ENCODE measurements at regions not wholly inside any gene's neighbourhood (a gene's known extent, or its start where the extent isn't known, plus 50 kb on each side); places are given as distances from the start of the nearest gene placed in this dataset.
A peak's percentile ranks its signal among the peaks of the same experiment; 100 is the strongest.
"Not testable (repeated sequence)": the region's sequence is repeated elsewhere in the genome, so short reads cannot be mapped to it uniquely, and the experiment has no call there.

DNA sequence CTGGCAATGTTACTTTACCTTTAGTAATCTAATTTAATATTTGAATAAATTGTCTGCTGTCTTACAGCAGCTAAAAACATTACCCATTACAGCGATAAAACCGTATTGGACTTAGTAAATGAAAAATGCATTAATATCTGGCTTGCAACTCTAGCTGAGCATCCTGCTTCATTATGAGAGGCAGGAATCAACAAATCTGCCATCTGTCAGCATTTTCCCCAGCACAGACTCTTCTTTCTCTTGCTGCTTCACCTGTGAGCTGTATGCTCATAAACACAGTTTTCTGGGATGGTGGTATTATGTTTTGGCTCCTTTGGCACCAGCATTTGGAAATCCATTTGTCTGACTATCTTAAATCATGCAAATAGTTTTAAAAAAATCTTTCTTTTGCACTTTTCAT is 487.1 kb downstream of the KCNT2 start:
- CTCF ChIA-PET = no interaction called here
- no peak for DNase-seq (ENCODE audit: low read depth, low spot score)
- POLR2A ChIA-PET = no interaction called here
- TF ChIP-seq, protein P1, sequence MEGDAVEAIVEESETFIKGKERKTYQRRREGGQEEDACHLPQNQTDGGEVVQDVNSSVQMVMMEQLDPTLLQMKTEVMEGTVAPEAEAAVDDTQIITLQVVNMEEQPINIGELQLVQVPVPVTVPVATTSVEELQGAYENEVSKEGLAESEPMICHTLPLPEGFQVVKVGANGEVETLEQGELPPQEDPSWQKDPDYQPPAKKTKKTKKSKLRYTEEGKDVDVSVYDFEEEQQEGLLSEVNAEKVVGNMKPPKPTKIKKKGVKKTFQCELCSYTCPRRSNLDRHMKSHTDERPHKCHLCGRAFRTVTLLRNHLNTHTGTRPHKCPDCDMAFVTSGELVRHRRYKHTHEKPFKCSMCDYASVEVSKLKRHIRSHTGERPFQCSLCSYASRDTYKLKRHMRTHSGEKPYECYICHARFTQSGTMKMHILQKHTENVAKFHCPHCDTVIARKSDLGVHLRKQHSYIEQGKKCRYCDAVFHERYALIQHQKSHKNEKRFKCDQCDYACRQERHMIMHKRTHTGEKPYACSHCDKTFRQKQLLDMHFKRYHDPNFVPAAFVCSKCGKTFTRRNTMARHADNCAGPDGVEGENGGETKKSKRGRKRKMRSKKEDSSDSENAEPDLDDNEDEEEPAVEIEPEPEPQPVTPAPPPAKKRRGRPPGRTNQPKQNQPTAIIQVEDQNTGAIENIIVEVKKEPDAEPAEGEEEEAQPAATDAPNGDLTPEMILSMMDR (IDR thresholded peaks at IDR 0.05; ENCODE audit: insufficient read depth, low read length, missing control alignments) = no peak
- no peak overlapping the region for H3K4me3 ChIP-seq (ENCODE audit: low read depth, low read length)

DNA sequence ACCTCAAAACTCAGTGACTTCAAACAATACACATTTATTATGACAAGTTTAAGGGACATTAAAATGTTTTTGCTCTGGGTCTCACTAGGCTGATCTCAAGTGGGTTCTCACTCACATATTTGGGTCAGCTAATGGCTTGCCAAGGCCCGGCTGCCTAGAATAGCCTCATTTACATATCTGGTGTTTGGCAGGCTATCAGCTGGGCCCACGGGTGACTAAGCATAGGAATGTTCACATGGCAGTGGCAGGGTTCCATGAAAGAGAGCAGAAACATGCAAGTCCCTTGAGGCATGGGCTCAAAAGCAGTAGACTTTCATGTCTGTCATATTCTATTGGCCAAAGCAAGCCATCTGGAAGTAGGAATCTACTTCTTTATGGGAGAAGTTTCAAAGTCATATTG is 492.6 kb downstream of the KCNT2 start:
- ChIA-PET POLR2A (no interaction called here), CTCF (no interaction called here)
- TF ChIP-seq, protein P1 (IDR thresholded peaks at IDR 0.05; ENCODE audit: insufficient read depth, low read length, missing control alignments) = no peak
- DNase-seq (ENCODE audit: low read depth, low spot score) = peak; percentile 17
- no peak overlapping the region for H3K4me3 ChIP-seq (ENCODE audit: low read depth, low read length)

DNA sequence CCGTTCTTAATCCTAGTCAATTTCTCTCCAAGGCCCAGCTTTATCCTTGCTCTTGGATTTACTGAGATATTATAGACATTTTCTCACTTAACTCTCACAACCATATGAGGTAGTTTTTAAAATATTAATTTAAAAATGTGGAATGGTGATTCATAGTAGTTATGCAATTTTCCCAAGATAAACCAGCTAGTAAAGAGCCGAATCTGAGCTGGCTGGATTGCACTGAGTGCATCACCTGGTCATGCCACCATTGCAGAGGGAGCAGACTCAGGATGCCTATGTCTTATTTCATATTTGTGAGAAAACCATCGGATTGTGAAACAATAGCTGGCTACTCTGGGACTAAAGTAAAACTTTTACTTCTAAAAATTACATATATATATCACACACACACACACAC is 494.0 kb downstream of the KCNT2 start:
- TF ChIP-seq, protein P1 (IDR thresholded peaks at IDR 0.05; ENCODE audit: insufficient read depth, low read length, missing control alignments) = no peak
- POLR2A ChIA-PET = interaction anchor here (0.7 kb wide), 2 partner anchors 68 to 738 kb away, joined by 3 read pairs; no protein-coding TSS in a partner anchor
- no peak overlapping the region for H3K4me3 ChIP-seq (ENCODE audit: low read depth, low read length)
- DNase-seq (ENCODE audit: low read depth, low spot score) = no peak
- CTCF ChIA-PET = no interaction called here

DNA sequence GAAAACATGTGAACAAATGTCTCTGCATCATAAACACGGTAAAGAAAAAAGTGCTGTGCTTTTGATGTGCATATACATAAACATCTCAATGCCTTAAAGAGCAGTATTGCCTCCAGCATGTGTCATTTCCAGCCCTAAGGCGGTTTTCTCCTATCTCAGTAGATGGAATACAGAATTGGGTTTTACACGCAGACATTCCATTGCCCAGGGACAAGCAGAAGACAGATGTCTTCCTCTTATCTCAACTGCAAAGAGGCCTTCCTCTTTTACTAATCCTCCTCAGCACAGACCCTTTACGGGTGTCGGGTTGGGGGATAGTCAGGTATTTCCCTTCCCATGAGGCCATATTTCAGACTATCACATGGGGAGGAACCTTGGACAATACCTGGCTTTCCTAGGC is 499.2 kb downstream of the KCNT2 start:
- H3K4me3 ChIP-seq (ENCODE audit: low read depth, low read length); POLR2A ChIA-PET; DNase-seq (ENCODE audit: low read depth, low spot score): not testable (repeated sequence)

DNA sequence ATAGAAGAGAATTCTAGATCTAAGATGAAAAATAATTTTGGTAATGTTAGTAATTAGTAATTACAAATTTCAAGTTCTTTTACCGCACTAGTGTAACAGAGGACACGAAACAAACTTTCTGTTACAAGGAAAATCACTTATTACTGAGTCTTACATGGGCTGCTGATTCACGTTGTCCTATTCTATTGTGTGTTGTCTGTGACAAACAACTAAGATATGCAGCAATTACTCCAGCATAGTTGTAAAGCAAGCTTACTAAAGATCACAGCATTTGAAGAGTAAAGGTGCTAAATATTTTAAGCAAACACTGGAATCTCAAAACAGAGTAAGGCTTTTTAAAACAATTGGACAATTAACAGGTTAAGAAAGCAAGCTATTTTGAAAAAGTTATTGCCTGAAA is 502.3 kb downstream of the KCNT2 start:
- no peak overlapping the region for H3K4me3 ChIP-seq (ENCODE audit: low read depth, low read length)
- ChIA-PET CTCF (no interaction called here), POLR2A (no interaction called here)
- TF ChIP-seq, protein P1 (IDR thresholded peaks at IDR 0.05; ENCODE audit: insufficient read depth, low read length, missing control alignments) = no peak
- DNase-seq (ENCODE audit: low read depth, low spot score) = no peak

More for the DNA sequence above, 499.2 kb downstream of the KCNT2 start:
- CTCF ChIA-PET = not testable (repeated sequence)

DNA sequence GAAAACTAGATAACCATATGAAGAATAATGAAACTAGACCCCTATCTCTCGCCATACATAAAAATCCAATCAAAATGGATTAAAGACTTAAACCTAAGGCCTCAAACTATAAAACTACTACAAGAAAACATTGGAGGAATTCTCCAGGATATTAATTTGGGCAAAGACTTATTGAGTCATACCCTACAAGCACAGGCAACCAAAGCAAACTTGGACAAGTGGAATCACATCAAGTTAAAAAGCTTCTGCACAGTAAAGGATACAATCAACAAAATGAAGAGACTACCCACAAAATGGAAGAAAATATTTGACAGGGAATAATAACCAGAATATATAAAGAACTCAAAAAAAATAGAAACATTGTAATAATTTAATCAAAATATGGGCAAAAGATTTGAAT is 505.4 kb downstream of the KCNT2 start:
- TF ChIP-seq, protein P1 (IDR thresholded peaks at IDR 0.05; ENCODE audit: insufficient read depth, low read length, missing control alignments) = no peak

DNA sequence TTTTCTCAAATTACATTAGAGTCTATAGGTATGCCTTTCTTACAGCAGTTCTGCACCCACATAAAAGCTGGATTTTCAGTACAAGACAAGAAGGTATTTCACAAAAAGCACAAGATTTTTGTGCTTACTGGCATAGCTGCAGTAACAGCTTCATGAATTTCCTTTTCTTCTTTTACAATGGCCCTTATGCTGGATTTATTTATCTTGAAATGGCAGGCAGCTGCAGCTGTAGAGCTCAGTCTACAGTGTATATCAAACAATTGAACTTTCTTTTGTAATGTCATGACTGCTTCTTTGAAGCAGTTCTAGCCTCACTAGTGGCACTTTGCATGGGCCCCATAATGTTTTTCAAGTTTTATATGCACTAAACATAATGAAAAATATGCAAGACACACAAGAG is 510.2 kb downstream of the KCNT2 start:
- ChIA-PET POLR2A (no interaction called here), CTCF (no interaction called here)
- no peak for DNase-seq (ENCODE audit: low read depth, low spot score)
- TF ChIP-seq, protein P1 (IDR thresholded peaks at IDR 0.05; ENCODE audit: insufficient read depth, low read length, missing control alignments) = no peak
- H3K4me3 ChIP-seq (ENCODE audit: low read depth, low read length) = no peak overlapping the region

More for the DNA sequence above, 505.4 kb downstream of the KCNT2 start:
- no peak overlapping the region for H3K4me3 ChIP-seq (ENCODE audit: low read depth, low read length)
- no peak for DNase-seq (ENCODE audit: low read depth, low spot score)
- CTCF ChIA-PET = no interaction called here
- POLR2A ChIA-PET = no interaction called here

Measured in AG04449 (cell line).